Stimulated activated naive CD8-positive, alpha-beta T cell treated with anti-CD3 and anti-CD28 coated beads, Interleukin-15, amount 100 ng/mL, for 72 hours (primary cell): ENCODE measurements at regions not wholly inside any gene's neighbourhood (a gene's known extent, or its start where the extent isn't known, plus 50 kb on each side); places are given as distances from the start of the nearest gene placed in this dataset.
A peak's percentile ranks its signal among the peaks of the same experiment; 100 is the strongest.
"Not testable (repeated sequence)": the region's sequence is repeated elsewhere in the genome, so short reads cannot be mapped to it uniquely, and the experiment has no call there.

Source experiments
- ATAC-seq: fragments of 150-1000 bp; cut with Tn5 transposase; 2 replicates; pipeline ENCODE4 v1.10.0; 2021; ENCODE audit warnings: mild to moderate bottlenecking, moderate library complexity
- DNase-seq, 2 donors: peaks; one replicate each; pipeline ENCODE4 v3.0.0; 2021 to 2022
- H3K27ac Mint-ChIP-seq, 2 donors: one replicate each; pipeline ENCODE4 v1.8.0; 2022; ENCODE audit warnings: mild to moderate bottlenecking in 2 of 2, mixed read lengths in 2 of 2, moderate library complexity in 2 of 2
- H3K27me3 Mint-ChIP-seq: one replicate; pipeline ENCODE4 v1.8.0; 2022; ENCODE audit warnings: mixed read lengths
- H3K4me1 Mint-ChIP-seq: one replicate; pipeline ENCODE4 v1.8.0; 2022; ENCODE audit warnings: mild to moderate bottlenecking, mixed read lengths
- H3K4me3 Mint-ChIP-seq, 2 donors: one replicate each; pipeline ENCODE4 v1.8.0; 2022; ENCODE audit warnings: mild to moderate bottlenecking in 2 of 2, mixed read lengths in 2 of 2, moderate library complexity in 1 of 2
- H3K9me3 Mint-ChIP-seq, 2 donors: one replicate each; pipeline ENCODE4 v1.8.0; 2022; ENCODE audit warnings: mixed read lengths in 2 of 2

GRCh38 chr17:62322313-62322712, 58.0 kb upstream of the EFCAB3 start:
- Mint-ChIP-seq H3K27me3 (peaks cover 34% of the 10 kb centered on the region), H3K4me1 (no peaks in the 10 kb centered on the region), H3K27ac (no peak overlapping the region), H3K4me3 (no peak overlapping the region), H3K9me3 (no peaks in the 10 kb centered on the region)
- ATAC-seq (no peak), DNase-seq (no peak)

GRCh38 chr17:62321451-62321850, 58.9 kb upstream of the EFCAB3 start:
- H3K27me3 Mint-ChIP-seq: peaks cover 34% of the 10 kb centered on the region
- H3K4me3 Mint-ChIP-seq: no peak overlapping the region
- DNase-seq (no peak), ATAC-seq (no peak)
- H3K4me1 Mint-ChIP-seq: no peaks in the 10 kb centered on the region
- no peaks in the 10 kb centered on the region for H3K9me3 Mint-ChIP-seq
- no peak overlapping the region for H3K27ac Mint-ChIP-seq

- Mint-ChIP-seq H3K27me3 (peaks cover 45% of the 10 kb centered on the region), H3K4me3 (no peak overlapping the region), H3K27ac (no peak overlapping the region), H3K4me1 (no peaks in the 10 kb centered on the region), H3K9me3 (no peaks in the 10 kb centered on the region)
- ATAC-seq: no peak
- no peak for DNase-seq
Observed at GRCh38 chr17:62319846-62320245, 60.5 kb upstream of the EFCAB3 start.

- Mint-ChIP-seq H3K27ac (no peak overlapping the region), H3K9me3 (no peaks in the 10 kb centered on the region), H3K4me1 (no peaks in the 10 kb centered on the region), H3K4me3 (no peak overlapping the region), H3K27me3 (peaks cover 62% of the 10 kb centered on the region)
- ATAC-seq (no peak), DNase-seq (no peak)
Observed at GRCh38 chr17:62309396-62309795, 71.0 kb upstream of the EFCAB3 start.

- Mint-ChIP-seq H3K9me3 (no peaks in the 10 kb centered on the region), H3K27ac (no peak overlapping the region), H3K4me3 (no peak overlapping the region), H3K4me1 (no peaks in the 10 kb centered on the region), H3K27me3 (peaks cover 64% of the 10 kb centered on the region)
- ATAC-seq (no peak), DNase-seq (no peak)
Observed at GRCh38 chr17:62307196-62307595, 73.2 kb upstream of the EFCAB3 start.

- no peaks in the 10 kb centered on the region for H3K4me1 Mint-ChIP-seq
- no peak overlapping the region for H3K27ac Mint-ChIP-seq
- H3K9me3 Mint-ChIP-seq: no peaks in the 10 kb centered on the region
- no peak overlapping the region for H3K4me3 Mint-ChIP-seq
- no peak for DNase-seq
- H3K27me3 Mint-ChIP-seq: peaks cover 42% of the 10 kb centered on the region
- no peak for ATAC-seq
Observed at GRCh38 chr17:62303476-62303875, 76.9 kb upstream of the EFCAB3 start.

- Mint-ChIP-seq H3K4me1 (no peaks in the 10 kb centered on the region), H3K27ac (no peak overlapping the region), H3K4me3 (no peak overlapping the region), H3K27me3 (peaks cover 15% of the 10 kb centered on the region), H3K9me3 (no peaks in the 10 kb centered on the region)
- ATAC-seq (no peak), DNase-seq (no peak)
Observed at GRCh38 chr17:62300697-62301096, 79.7 kb upstream of the EFCAB3 start.

- H3K4me1 Mint-ChIP-seq, H3K9me3 Mint-ChIP-seq, H3K27me3 Mint-ChIP-seq, H3K4me3 Mint-ChIP-seq, H3K27ac Mint-ChIP-seq, ATAC-seq, DNase-seq: not testable (repeated sequence)
Observed at GRCh38 chr17:62275290-62275689, 105.1 kb upstream of the EFCAB3 start.

- H3K27ac Mint-ChIP-seq, DNase-seq, H3K4me1 Mint-ChIP-seq, H3K9me3 Mint-ChIP-seq, H3K4me3 Mint-ChIP-seq, ATAC-seq, H3K27me3 Mint-ChIP-seq: not testable (repeated sequence)
Observed at GRCh38 chr17:62268361-62268760, 112.0 kb upstream of the EFCAB3 start.

GRCh38 chr17:62264974-62265373, 115.4 kb upstream of the EFCAB3 start:
- H3K9me3 Mint-ChIP-seq, H3K27me3 Mint-ChIP-seq, H3K4me1 Mint-ChIP-seq, ATAC-seq, H3K4me3 Mint-ChIP-seq, DNase-seq, H3K27ac Mint-ChIP-seq: not testable (repeated sequence)

- DNase-seq, H3K4me1 Mint-ChIP-seq, H3K4me3 Mint-ChIP-seq, ATAC-seq, H3K9me3 Mint-ChIP-seq, H3K27me3 Mint-ChIP-seq: not testable (repeated sequence)
- H3K27ac Mint-ChIP-seq: peak overlapping the region in 1 of 2 donors; percentile 42
Observed at GRCh38 chr17:62255791-62256190, 124.6 kb upstream of the EFCAB3 start.

GRCh38 chr17:62242076-62242475, 138.3 kb upstream of the EFCAB3 start:
- not testable (repeated sequence) for H3K27ac Mint-ChIP-seq, DNase-seq, ATAC-seq, H3K4me3 Mint-ChIP-seq, H3K9me3 Mint-ChIP-seq, H3K4me1 Mint-ChIP-seq
- H3K27me3 Mint-ChIP-seq: peaks cover 12% of the 10 kb centered on the region

- not testable (repeated sequence) for H3K4me3 Mint-ChIP-seq, ATAC-seq, H3K4me1 Mint-ChIP-seq
Observed at GRCh38 chr17:62239569-62239968, 140.8 kb upstream of the EFCAB3 start.

GRCh38 chr17:62238551-62239338, 141.6 kb upstream of the EFCAB3 start:
- H3K27me3 Mint-ChIP-seq: peaks cover 12% of the 10 kb centered on the region
- H3K27ac Mint-ChIP-seq, H3K9me3 Mint-ChIP-seq, H3K4me1 Mint-ChIP-seq, DNase-seq, H3K4me3 Mint-ChIP-seq, ATAC-seq: not testable (repeated sequence)

More at GRCh38 chr17:62239569-62239968, 140.8 kb upstream of the EFCAB3 start:
- H3K27ac Mint-ChIP-seq, H3K9me3 Mint-ChIP-seq, DNase-seq: not testable (repeated sequence)
- peaks cover 12% of the 10 kb centered on the region for H3K27me3 Mint-ChIP-seq

- not testable (repeated sequence) for ATAC-seq, H3K4me3 Mint-ChIP-seq, H3K27ac Mint-ChIP-seq, DNase-seq, H3K4me1 Mint-ChIP-seq, H3K9me3 Mint-ChIP-seq, H3K27me3 Mint-ChIP-seq
Observed at GRCh38 chr17:62233822-62234481, 146.4 kb upstream of the EFCAB3 start.

- DNase-seq, H3K9me3 Mint-ChIP-seq, H3K4me3 Mint-ChIP-seq, ATAC-seq, H3K4me1 Mint-ChIP-seq, H3K27me3 Mint-ChIP-seq, H3K27ac Mint-ChIP-seq: not testable (repeated sequence)
Observed at GRCh38 chr17:62231293-62231692, 149.1 kb upstream of the EFCAB3 start.
